SKM-1 treated with dmso at 0.1 percent for 144 hours (cell line): ENCODE measurements at regions not wholly inside any gene's neighbourhood (a gene's known extent, or its start where the extent isn't known, plus 50 kb on each side); places are given as distances from the start of the nearest gene placed in this dataset.
"Not testable (repeated sequence)": the region's sequence is repeated elsewhere in the genome, so short reads cannot be mapped to it uniquely, and the experiment has no call there.

Source experiments
- DNase-seq: peaks from one replicate; lab custom pipeline; 2025; ENCODE audit not compliant: unreplicated experiment; lab: John Stamatoyannopoulos, UW

DNA sequence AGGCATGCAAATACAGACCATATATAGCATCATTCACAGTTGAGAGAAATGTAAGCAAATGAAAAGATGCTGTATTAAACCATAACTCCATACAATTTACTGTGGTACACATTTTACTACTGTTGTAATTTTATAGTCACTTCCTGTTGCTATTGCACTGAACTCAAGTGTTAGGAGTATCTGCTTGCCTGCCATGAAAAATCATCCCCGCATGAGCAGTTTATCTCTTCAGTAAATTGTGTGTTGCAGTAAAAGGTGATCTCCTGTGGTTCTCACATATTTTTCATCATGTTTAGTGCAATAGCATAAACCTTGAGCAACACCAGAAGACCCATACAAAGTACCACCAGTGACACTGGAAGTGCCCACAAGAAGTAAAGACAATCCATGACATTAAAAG lies 1153.4 kb downstream of the FAT4 start:
- no peak for DNase-seq

DNA sequence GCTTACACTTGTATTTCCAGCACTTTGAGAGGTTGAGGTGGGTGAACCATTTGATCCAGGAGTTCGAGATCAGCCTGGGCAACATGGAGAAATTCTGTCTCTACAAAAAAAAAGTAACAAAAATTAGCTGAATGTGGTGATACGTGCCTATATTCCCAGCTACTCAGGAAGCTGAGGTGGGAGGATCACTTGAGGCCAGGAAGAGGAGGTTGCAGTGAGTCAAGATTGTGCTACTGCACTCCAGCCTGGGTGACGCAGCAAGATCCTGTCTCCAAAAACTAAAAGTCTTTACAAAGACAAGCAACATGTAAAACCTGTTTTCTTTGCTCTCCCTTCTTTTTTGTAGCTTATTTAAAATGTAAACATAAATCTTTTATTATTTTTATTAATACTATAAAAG lies 1156.1 kb downstream of the FAT4 start:
- no peak for DNase-seq

DNA sequence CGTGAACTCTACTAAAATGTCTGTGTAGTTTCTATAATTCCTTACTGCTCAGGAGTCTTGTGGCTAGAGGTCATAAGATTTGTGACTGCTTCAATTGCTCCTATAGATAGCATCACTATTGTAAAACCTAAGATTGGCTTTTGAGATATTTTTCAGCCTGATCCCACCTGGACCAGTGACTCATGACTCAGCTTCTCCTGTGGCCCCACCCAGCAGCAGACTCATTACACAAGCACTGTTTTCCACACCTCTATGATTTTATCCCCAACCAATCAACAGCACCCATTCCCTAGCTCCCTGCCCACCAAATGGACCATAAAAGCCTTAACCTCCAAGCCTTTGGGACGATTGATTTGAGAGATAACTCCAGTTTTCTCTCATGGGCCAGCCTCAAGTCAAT lies 1157.0 kb upstream of the INTU start:
- no peak for DNase-seq

DNA sequence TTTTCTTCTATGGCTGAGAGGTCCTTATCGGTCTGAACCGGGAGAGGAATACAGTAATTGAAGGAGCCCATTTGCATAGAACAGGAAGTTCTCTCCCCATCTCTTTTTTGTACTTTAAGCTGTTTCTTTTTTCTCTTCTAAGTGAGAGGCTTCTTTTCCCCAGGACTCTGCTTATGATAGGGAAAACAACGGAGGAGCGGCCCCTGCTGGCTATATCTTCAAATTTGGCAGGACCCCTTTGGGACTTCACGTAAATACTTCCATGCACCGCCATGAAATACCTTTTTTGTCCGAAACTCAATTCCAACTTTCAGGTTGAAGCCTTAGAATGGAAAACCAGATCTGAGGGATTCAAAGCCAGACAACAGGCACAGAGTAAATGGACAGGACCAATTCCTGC lies 1153.0 kb upstream of the INTU start:
- DNase-seq = no peak

DNA sequence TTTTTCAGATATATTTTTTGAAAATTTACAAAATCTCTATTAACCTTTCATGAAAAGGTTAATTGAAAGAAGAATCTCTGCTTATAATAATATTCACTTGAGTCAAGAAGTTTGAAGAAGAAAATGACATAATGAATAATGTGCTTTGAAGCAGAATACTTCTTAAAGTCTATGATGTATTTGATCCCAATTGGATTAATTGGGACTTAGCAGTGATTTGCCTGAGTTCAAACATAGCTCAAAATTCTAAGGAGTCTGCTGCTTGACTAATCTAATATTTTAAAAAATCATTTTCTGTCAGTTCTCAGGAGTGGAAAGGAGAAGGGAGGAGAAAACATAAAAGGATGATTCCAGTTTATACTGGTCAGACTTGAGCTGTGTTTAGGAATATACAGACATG lies 1150.4 kb upstream of the INTU start:
- no peak for DNase-seq

DNA sequence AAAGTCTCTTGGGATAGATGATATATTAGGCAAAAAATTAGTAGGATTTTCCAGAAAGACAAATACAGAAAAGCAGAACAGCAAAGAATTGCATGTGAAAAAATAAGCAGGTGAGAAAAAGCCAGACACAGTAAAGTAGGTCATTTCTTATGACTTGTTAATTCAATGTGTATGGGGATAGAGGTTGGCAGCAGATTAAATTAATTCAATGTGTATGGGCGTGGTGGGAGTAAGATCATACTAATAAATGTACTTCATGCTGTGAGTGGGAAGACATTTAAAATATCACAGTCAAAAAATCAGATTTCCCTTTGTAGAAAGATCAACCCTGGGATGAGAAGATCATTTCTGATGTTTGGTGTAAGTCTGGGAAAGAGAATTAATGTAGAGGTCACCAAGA lies 1146.4 kb upstream of the INTU start:
- no peak for DNase-seq

DNA sequence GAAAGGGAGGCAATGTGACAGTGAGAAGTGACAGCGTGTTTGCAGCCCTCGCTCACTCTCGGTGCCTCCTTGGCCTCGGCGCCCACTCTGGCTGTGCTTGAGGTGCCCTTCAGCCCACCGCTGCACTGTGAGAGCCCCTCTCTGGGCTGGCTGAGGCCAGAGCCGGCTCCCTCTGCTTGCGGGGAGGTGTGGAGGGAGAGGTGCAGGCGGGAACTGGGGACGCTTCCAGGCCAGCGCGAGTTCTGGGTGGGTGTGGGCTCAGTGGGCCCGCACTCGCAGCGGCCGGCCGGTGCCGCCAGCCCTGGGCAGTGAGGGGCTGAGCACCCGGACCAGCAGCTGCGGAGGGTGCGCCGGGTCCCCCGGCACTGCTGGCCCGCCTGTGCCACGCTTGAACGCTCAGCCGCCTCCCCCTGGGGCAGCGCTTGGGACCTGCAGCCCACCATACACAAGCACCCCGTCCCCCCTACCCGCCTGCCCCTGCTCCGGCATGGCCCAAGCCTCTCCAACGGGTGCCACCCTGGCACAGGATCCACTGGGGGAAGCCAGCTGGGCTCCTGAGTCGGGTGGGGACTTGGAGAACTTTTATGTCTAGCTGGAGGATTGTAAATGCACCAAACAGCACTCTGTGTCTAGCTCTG lies 1142.8 kb upstream of the INTU start:
- no peak for DNase-seq

DNA sequence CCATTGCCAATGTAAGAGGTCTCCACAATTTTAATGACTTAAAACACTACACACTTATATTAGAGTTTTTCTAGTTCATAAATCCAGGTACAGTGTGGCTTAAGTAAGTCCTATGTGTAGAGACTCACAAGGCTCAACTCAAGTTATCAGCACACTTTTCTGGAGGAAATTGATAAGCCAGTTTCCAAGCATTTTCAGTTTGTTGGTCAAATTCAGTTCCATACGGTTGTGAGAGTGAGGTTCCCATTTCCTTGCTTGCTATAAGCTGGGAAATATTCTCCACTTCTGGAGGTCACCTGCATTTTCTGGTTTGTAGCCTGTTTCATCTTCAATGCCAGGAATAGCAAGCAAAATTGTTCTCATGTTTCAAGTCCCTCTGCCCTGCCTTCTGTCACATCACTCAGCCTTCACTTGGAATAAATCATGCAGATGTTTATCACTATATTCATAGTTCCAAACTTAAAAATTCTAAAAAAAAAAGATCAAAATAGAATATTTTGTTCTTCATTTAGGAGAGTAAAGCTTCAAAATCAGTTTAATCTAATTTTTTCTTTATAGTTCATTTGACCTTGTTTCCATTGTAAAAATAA lies 1137.5 kb upstream of the INTU start:
- DNase-seq = no peak

DNA sequence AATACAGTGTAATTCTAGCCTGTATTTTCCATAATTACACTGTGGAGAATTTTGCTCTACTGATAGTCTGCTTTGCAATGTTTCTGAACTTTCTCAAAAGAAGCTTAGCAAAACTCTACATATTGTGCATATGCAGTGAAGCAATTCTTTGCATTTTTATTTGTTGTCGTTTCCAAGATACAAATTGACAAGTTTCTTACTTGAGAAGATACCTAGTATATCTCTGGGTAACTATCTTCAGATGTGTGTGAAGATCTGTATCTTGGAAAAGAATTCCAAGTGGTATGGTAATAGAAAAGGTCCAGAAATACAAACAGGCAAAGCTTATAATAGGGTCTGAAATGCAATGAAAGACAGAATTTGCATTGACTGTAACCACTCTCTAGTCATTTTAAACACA lies 1119.8 kb upstream of the INTU start:
- no peak for DNase-seq

DNA sequence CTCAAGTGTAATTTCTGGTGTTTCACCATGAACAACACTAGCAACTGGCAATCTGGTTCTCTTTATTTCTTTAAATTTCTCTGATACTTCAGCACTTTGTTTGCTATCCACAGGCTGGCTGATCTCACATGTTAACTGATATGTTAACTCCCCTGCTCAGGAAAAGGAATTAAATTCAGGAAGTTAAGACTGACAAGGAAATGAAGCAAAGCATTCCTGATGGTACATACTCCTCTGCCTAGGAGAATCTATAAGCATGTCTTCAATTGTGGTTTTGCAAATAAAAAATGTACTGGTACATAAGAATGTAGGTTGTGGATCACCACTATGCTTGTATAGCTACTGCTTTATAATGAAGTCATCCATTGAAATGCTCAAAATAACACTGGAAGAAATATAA lies 1119.2 kb upstream of the INTU start:
- no peak for DNase-seq

DNA sequence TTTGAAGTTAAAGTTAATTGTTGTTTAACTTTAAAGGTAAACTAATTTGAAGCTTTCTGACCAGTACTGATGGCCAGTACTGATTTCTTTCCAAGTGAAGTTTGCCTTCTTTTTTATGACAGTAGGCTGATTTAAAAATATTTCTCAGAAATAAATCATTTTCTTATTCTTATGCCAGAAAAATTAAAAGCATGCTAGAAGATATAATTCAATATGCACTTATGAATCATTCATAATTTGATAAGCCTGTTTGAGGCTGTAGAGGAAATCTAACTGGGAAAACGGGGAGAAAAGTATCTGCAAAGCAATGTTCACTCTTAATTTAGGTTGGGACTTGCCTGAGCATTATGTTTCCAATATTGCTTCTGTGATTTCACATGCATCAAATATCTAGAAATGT lies 1112.0 kb upstream of the INTU start:
- no peak for DNase-seq

DNA sequence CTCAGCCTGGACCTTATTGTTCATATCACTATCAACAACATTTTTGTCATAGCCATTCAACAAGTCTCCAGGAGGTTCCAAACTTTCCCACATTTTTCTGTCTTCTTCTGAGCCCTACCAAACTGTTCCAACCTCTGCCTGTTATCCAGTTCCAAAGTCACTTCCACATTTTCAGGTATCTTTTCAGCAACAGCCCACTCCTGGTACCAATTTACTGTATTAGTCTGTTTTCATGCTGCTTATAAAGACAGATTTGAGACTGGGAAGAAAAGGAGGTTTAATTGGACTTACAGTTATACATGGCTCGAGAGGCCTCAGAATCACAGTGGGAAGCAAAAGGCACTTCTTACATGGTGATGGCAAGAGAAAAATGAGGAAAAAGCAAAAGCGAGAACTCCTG lies 1107.4 kb upstream of the INTU start:
- DNase-seq = not testable (repeated sequence)

DNA sequence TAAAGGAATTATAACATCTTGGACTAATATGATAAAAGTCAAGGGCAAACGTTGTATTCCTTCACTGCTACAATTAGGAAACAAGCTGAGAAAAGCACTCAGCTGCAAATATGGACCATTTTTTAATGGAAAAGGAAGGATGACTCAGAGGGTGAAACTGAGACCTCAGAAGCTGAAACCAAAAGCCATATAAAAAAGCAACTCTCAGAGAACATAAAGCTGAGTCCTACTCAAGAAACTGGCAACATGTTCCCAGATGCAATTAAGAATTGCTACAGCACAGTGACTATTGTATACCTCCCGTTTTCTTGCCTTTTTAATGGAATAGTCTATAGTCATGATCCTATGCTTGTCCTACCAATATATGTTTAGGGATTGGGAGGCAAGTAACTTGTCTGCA lies 1106.4 kb upstream of the INTU start:
- no peak for DNase-seq

DNA sequence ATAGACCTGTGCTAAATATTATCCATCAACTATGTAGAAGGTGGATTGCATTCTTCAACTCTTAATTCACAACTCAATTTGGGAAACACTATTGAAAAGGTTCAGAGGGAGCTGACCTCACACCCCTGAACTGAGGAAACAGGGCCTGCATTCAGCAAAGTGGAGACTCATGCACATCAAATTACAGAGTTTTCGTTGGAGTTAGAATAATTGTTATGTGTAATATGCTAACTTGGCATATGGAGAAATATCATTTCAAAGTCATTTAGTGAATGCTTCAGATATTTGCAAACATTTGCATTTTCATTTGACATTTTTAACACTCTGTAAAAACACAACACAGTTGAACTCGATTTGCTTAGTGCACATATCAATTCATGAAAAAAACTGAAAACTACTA lies 1102.8 kb upstream of the INTU start:
- DNase-seq = no peak

DNA sequence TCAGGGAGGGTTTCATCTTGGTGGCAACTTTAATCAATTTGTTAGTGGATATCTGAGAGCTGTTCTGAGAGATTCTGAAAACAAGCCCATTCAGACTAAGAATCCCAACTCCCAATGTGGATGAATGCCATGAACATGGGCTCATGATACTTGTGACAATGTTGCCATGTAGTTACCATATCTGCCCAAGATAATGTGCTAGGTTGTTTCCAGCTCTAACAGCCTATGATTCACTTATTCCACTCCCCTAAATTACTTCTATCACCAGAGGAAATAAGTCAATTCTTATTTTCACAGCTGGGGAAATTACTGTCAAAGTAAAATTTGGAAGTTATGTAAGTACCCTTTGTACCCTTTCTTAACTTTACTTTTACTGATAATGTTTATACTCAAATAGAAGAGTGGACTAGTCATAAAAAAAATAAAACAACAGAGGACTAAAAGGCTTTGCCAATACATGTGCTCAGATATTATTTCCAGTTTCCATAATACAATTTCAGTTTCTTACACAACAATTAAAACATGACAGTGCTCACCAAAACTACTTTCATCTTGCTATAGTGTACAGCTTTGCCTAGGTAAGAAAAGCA lies 1101.7 kb upstream of the INTU start:
- DNase-seq = no peak

DNA sequence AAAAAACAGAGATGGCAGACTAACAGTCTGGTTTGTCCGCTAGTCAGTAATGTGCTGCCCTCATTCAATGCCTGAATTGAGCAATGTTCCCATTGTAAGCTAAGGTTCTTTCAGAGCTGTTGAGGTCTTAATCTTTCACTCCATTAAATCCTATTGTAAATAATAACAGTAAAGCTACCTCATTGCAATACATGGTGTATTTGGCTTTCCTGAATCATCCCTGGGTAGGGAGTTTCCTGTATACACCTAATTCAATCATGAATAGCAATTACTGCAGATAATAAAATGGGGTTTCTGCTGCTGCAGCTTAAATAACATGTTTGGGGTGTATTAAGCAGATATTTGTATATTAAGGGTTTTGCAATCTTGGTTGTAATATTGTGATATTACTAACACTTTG lies 1100.2 kb upstream of the INTU start:
- no peak for DNase-seq

DNA sequence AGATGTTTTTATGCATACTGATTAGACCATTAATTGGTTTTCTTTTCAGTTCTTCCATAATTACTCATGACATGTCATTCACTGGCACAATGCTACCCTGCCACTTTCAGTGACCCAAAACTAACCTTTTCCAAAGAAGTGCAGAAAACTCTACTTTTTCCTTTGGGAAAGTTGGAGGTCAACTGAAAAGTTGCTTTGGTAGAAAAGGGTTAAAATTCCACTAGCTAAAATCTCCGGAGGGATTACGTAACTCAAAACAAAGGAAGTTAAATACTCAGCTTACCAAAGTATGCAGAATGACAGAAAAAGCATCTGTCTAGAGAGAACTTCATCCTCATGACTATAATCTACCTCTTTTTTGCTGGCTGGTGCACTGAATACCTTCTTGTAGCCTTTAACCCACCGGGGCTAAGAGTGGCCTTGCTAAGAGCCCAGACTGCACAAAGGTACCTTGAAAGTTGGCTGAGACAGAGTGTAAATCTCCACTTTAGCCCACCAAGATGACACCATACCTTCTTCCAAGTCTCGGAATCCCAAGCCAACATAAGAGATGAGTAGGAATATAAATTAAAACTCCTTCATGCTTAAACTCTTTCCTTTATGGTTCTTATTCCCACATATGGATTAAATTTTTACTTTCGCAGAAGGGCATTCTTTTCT lies 1099.5 kb upstream of the INTU start:
- no peak for DNase-seq

DNA sequence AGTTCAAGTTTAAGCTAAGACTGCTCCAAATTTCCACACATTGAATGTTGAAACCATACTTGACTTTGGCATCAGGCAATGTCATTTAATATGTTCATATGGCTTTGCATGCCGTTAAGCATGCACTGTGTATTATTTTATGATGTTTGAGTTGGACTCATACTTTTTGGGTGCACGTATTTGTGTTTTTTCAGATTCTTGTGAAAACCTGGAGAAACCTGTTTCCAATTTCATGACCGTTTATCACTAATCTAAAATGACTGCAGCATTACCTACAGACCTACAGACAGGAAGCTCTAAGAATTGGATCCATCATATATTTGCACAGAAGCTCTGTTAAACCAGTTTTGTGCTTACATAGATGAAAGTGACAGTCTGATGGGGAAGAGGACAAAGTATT lies 1093.0 kb upstream of the INTU start:
- no peak for DNase-seq

DNA sequence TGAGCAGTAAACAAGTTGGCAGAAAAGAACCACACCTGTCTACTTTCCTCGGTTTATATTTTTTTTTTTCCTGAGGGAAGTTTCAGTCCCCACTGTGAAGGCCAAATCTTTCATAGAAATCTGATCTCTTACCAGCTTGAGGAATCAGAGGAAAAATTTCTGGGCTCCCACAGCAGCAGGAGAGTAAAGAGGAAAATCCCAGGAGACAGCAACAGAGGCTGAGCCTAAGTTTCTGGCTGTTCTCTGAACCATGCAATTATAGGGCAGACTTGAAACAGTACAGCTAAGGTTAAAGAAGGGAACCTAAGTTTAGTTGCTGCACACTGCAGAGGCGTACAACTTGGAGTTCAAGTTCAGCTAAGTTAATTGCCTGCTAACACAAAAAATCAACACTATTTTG lies 1090.9 kb upstream of the INTU start:
- no peak for DNase-seq

DNA sequence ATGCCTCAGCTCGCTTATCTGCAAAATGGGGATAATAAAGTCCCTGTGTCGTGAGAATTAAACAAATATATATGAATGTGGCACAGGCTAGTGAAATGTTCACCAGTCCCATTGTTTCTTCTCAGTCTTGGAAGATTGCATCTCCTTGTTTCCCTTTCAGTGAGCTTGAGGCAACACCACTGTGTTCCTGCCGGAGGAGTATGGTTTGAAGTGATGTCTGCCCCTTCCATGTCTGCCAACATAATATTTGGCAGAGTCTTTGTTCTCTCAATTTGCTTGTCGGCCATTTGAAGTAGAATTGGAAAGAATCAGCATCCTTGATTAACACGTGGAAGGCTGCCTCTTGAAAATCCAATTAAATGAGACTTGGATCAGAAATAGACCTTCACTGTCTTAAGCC lies 1088.5 kb upstream of the INTU start:
- DNase-seq = no peak

DNA sequence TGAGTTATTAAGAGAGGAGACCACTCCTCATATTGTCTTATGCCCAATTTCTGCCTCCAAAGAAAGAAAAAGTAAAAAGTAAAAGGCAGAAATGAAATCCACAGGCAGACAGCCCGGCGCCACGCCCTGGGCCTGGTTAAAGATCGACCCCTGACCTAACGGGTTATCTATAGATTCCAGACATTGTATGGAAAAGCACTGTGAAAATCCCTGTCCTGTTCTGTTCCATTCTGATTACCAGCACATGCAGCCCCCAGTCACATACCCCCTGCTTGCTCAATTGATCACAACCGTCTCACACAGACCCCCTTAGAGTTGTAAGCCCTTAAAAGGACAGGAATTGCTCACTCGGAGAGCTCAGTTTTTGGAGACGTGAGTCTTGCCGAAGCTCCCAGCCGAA lies 1086.6 kb upstream of the INTU start:
- DNase-seq = not testable (repeated sequence)

DNA sequence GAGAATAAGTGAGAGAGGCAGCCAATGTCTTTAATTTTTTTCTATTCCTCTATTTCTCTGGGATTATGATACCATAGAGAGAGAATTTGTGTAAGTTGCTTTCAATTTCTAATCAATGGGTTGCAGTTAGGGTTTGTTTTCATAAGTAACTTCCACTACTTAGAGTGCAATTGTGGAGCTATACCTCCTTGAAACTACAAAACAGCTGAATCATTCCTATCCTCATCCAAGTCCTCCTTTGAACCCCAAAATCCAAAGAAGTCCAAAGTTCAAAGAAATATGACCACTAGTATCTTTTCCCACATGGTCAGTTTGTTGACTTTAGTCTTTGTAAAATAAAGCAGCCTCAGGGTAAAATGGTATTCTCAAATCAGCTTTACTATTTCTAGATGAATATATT lies 1085.4 kb upstream of the INTU start:
- no peak for DNase-seq

DNA sequence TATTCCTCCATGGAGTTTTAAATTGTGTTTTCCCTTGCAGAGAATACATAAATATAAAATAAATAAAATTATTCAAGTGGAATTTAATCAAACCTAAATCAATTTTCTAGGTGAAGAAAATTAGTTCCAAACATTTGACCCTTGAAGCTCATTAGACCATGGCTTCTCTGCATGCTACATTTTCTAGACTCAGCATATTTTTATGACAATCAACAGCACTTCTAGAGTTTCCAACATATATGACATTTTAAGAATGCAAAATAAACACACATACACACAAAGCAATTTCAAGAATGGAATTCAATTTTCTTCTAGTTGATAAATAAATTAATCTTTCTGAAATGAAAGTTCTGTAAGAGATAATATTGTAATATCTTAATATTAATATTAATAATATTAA lies 1083.9 kb upstream of the INTU start:
- DNase-seq = no peak
